GM10248 (cell line): ENCODE measurements at regions not wholly inside any gene's neighbourhood (a gene's known extent, or its start where the extent isn't known, plus 50 kb on each side); places are given as distances from the start of the nearest gene placed in this dataset.

Source experiments
- CTCF ChIA-PET: fragments of 300-600 bp; sonication (Branson Sonifier 250); formaldehyde crosslinking; extraction: SDS; loops from one replicate; lab custom pipeline; 2021; ENCODE audit warnings: antibody characterized with exemption; lab: Yijun Ruan, JAX
- POLR2A ChIA-PET: fragments of 350-650 bp; sonication (Branson Sonifier 250); formaldehyde crosslinking; extraction: SDS; loops from one replicate; lab custom pipeline; 2020; ENCODE audit warnings: antibody characterized with exemption; lab: Yijun Ruan, JAX
- DNase-seq: peaks from one replicate; pipeline ENCODE4 v3.0.0; 2012; ENCODE audit errors: extremely low spot score
- CTCF ChIP-seq: IDR thresholded peaks from 2 replicates; pipeline ENCODE4 v1.5.1; 2012; ENCODE audit warnings: mild to moderate bottlenecking, low read depth; ENCODE audit errors: extremely low read depth, missing control alignments, control extremely low read depth

GRCh38 chr1:242745079-242745478 lies 220.6 kb upstream of the PLD5 start:
- no peak for DNase-seq
- ChIA-PET CTCF (interaction anchor here (1.5 kb wide), 1 partner anchor 9 kb away, joined by 3 read pairs; no protein-coding TSS in a partner anchor), POLR2A (no interaction called here)
- no peak for TF ChIP-seq CTCF

GRCh38 chr1:242743983-242744780 lies 219.7 kb upstream of the PLD5 start:
- no peak for TF ChIP-seq CTCF

GRCh38 chr1:242738702-242739645 lies 214.5 kb upstream of the PLD5 start:
- ChIA-PET CTCF (interaction anchor here (1.6 kb wide), 1 partner anchor 11 kb away, joined by 4 read pairs; no protein-coding TSS in a partner anchor), POLR2A (interaction anchor here (0.6 kb wide), 1 partner anchor 46 kb away, joined by 7 read pairs; no protein-coding TSS in a partner anchor)
- no peak for DNase-seq
- TF ChIP-seq CTCF: no peak

More at GRCh38 chr1:242743983-242744780, 219.7 kb upstream of the PLD5 start:
- ChIA-PET POLR2A (no interaction called here), CTCF (interaction anchor here (1.5 kb wide), 1 partner anchor 10 kb away, joined by 3 read pairs; no protein-coding TSS in a partner anchor)
- no peak for DNase-seq

- POLR2A ChIA-PET: no interaction called here
- no peak for TF ChIP-seq CTCF
- DNase-seq: no peak
- CTCF ChIA-PET: interaction anchor here (0.8 to 1.2 kb wide), 2 partner anchors 16 to 182 kb away, joined by 3 to 4 read pairs; no protein-coding TSS in a partner anchor
These were observed 212.1 kb upstream of the PLD5 start for GRCh38 chr1:242736611-242737010.

- ChIA-PET POLR2A (no interaction called here), CTCF (no interaction called here)
- no peak for TF ChIP-seq CTCF
- no peak for DNase-seq
These were observed 210.8 kb upstream of the PLD5 start for GRCh38 chr1:242735323-242735722.

- ChIA-PET CTCF (interaction anchor here (1.2 kb wide), 1 partner anchor 29 kb away, joined by 3 read pairs; no protein-coding TSS in a partner anchor), POLR2A (no interaction called here)
These were observed 206.9 kb upstream of the PLD5 start for GRCh38 chr1:242731446-242731845.

More at GRCh38 chr1:242731446-242731845, 206.9 kb upstream of the PLD5 start:
- TF ChIP-seq CTCF: no peak
- no peak for DNase-seq
